GM23248 (cell line): ENCODE measurements at regions not wholly inside any gene's neighbourhood (a gene's known extent, or its start where the extent isn't known, plus 50 kb on each side); places are given as distances from the start of the nearest gene placed in this dataset.

Experiments used
- EZH2 ChIP-seq: fragments of 200-600 bp; sonication (generic); IDR thresholded peaks from 2 replicates; pipeline ENCODE4 v1.6.1; 2018; ENCODE audit warnings: antibody characterized with exemption, mild to moderate bottlenecking; ENCODE audit not compliant: insufficient read depth, poor library complexity, severe bottlenecking
- EZH2phosphoT487 ChIP-seq: fragments of 200-600 bp; sonication (generic); IDR thresholded peaks from 2 replicates; pipeline ENCODE4 v1.6.1; 2018; ENCODE audit warnings: antibody characterized with exemption, moderate library complexity, mild to moderate bottlenecking, low read depth; ENCODE audit not compliant: insufficient read depth

- TF ChIP-seq EZH2 (no peak), EZH2phosphoT487 (no peak)
These were observed 85.7 kb downstream of the MYCN start for GRCh38 chr2:16025876-16026640.
